Stomach (tissue), 8 donors: ENCODE measurements at regions not wholly inside any gene's neighbourhood (a gene's known extent, or its start where the extent isn't known, plus 50 kb on each side); places are given as distances from the start of the nearest gene placed in this dataset.

ENCODE experiments used
- DNase-seq, 2 donors: peaks; one replicate each; pipeline versions ENCODE4 v3.0.0 to v3.0.0-alpha.2; 2013 to 2019
- H3K27ac ChIP-seq, 5 donors: fragments of 200-600 bp in 4 of 5; sonication (generic) in 4 of 5; one replicate each; pipeline ENCODE4 v1.5.1; 2013 to 2019; ENCODE audit warnings: mild to moderate bottlenecking in 1 of 5, moderate library complexity in 1 of 5
- H3K27me3 ChIP-seq, 3 donors: fragments of 200-600 bp; sonication (generic); one replicate each; pipeline ENCODE4 v1.5.1; 2017 to 2019; ENCODE audit warnings: mixed run types in 1 of 3
- H3K36me3 ChIP-seq, 4 donors: fragments of 200-600 bp; sonication (generic); 1 replicate in 3 of 4; 2 replicates in 1 of 4; pipeline ENCODE4 v1.5.1; 2016 to 2019
- H3K4me1 ChIP-seq, 4 donors: fragments of 200-600 bp; sonication (generic); one replicate each; pipeline ENCODE4 v1.5.1; 2016 to 2019
- H3K4me3 ChIP-seq, 4 donors: fragments of 200-600 bp; sonication (generic) in 3 of 4; one replicate each; pipeline ENCODE4 v1.5.1; 2016 to 2019; ENCODE audit warnings: mild to moderate bottlenecking in 1 of 4
- H3K9me3 ChIP-seq, 4 donors: fragments of 200-600 bp; sonication (generic); one replicate each; pipeline ENCODE4 v1.5.1; 2016 to 2019
- CTCF ChIP-seq, 7 experiments: fragments of 450-650 bp in 4 of 7; fragments of 200-600 bp in 3 of 7; sonication (generic) in 3 of 7; IDR thresholded peaks; one replicate each; pipeline ENCODE4 v1.5.1; 2016 to 2019; ENCODE audit warnings: antibody characterized with exemption in 7 of 7, control low read depth in 2 of 7, mild to moderate bottlenecking in 1 of 7
- EP300 ChIP-seq: sonication (generic); formaldehyde crosslinking; IDR thresholded peaks from one replicate; pipeline ENCODE4 v1.6.1; 2017; ENCODE audit warnings: antibody characterized with exemption
- POLR2A ChIP-seq, 4 donors: fragments of 450-650 bp; IDR thresholded peaks; one replicate each; pipeline ENCODE4 v1.6.1; 2016; ENCODE audit warnings: antibody characterized with exemption in 4 of 4, control low read depth in 2 of 4, mild to moderate bottlenecking in 1 of 4, moderate library complexity in 1 of 4
- POLR2AphosphoS5 ChIP-seq, 3 donors: sonication (generic); formaldehyde crosslinking; IDR thresholded peaks; one replicate each; pipeline ENCODE4 v1.6.1; 2016; ENCODE audit warnings: antibody characterized with exemption in 3 of 3
- WGBS, 5 donors: extraction: QIAGEN DNeasy Blood & Tissue Kit in 3 of 5; methylation state at CpG; one replicate each; pipeline versions ENCODE4 v1.1.5 to v1.1.7; 2013 to 2018; 5-methylcytosine and 5-hydroxymethylcytosine counted together
- intact Hi-C: fragments of 100-400 bp; cut with DNase I; formaldehyde crosslinking; loops from one replicate; pipeline ENCODE4 v1.15.1; 2023; ENCODE audit warnings: low total_unique reads
- donor health status: healthy with polysubstance abuse.
- donor health status: Bipolar disorder and iron deficiency.
- donor health status: healthy.

GRCh38 chr12:111204788-111205241, 164.1 kb downstream of the PHETA1 start:
- H3K27me3 ChIP-seq, result peaks cover 0 to 63% (median 26%) of the 10 kb centered on the region in 3 donors
- intact Hi-C loops, result no loop called here
- H3K4me1 ChIP-seq, result no peaks in the 10 kb centered on the region
- no peak overlapping the region for H3K4me3 ChIP-seq
- DNase-seq, result peak in 1 of 2 donors; percentile 12
- H3K36me3 ChIP-seq, result no peaks in the 10 kb centered on the region
- H3K27ac ChIP-seq, result no peak overlapping the region
- WGBS, 5 donors, result 34 to 53% (median 51%) methylated on average over 15 of the region's 15 CpGs
- TF ChIP-seq POLR2AphosphoS5 (IDR thresholded peaks at IDR 0.05) (no peak), EP300 (no peak), POLR2A (IDR thresholded peaks at IDR 0.05) (no peak), CTCF (IDR thresholded peaks at IDR 0.05) (no peak)
- no peaks in the 10 kb centered on the region for H3K9me3 ChIP-seq

GRCh38 chr12:111203969-111204368, 164.9 kb downstream of the PHETA1 start:
- WGBS, 5 donors, result 34 to 65% (median 40%) methylated on average over 1 to 2 of the region's 2 CpGs
- H3K27ac ChIP-seq, result no peak overlapping the region
- H3K36me3 ChIP-seq, result no peaks in the 10 kb centered on the region
- H3K9me3 ChIP-seq, result no peaks in the 10 kb centered on the region
- H3K4me3 ChIP-seq, result no peak overlapping the region
- H3K27me3 ChIP-seq, result peaks cover 0 to 57% (median 26%) of the 10 kb centered on the region in 3 donors
- intact Hi-C loops, result no loop called here
- H3K4me1 ChIP-seq, result no peaks in the 10 kb centered on the region
- DNase-seq, result no peak
- TF ChIP-seq POLR2A (IDR thresholded peaks at IDR 0.05) (no peak), CTCF (IDR thresholded peaks at IDR 0.05) (no peak), EP300 (no peak), POLR2AphosphoS5 (IDR thresholded peaks at IDR 0.05) (no peak)

- Histone ChIP-seq H3K27me3 (peaks cover 0 to 57% (median 26%) of the 10 kb centered on the region in 3 donors), H3K9me3 (no peaks in the 10 kb centered on the region), H3K4me3 (no peak overlapping the region), H3K4me1 (no peaks in the 10 kb centered on the region), H3K36me3 (no peaks in the 10 kb centered on the region), H3K27ac (no peak overlapping the region)
- WGBS, 5 donors, result 73 to 92% (median 82%) methylated on average over 4 of the region's 4 CpGs
- DNase-seq, result no peak
- TF ChIP-seq POLR2A (IDR thresholded peaks at IDR 0.05) (no peak), CTCF (IDR thresholded peaks at IDR 0.05) (no peak), EP300 (no peak), POLR2AphosphoS5 (IDR thresholded peaks at IDR 0.05) (no peak)
- intact Hi-C loops, result no loop called here
Observed at GRCh38 chr12:111203446-111203845, 165.4 kb downstream of the PHETA1 start.

- 55 to 69% (median 61%) methylated on average over 17 of the region's 17 CpGs for WGBS, 5 donors
Observed at GRCh38 chr12:111202237-111202915, 166.5 kb downstream of the PHETA1 start.

More at GRCh38 chr12:111202237-111202915, 166.5 kb downstream of the PHETA1 start:
- no peak overlapping the region for H3K27ac ChIP-seq
- intact Hi-C loops, result no loop called here
- no peaks in the 10 kb centered on the region for H3K36me3 ChIP-seq
- H3K9me3 ChIP-seq, result no peaks in the 10 kb centered on the region
- TF ChIP-seq CTCF (IDR thresholded peaks at IDR 0.05) (no peak), EP300 (no peak), POLR2A (IDR thresholded peaks at IDR 0.05) (no peak), POLR2AphosphoS5 (IDR thresholded peaks at IDR 0.05) (no peak)
- no peak overlapping the region for H3K4me3 ChIP-seq
- DNase-seq, result no peak
- H3K4me1 ChIP-seq, result no peaks in the 10 kb centered on the region
- peaks cover 0 to 57% (median 26%) of the 10 kb centered on the region in 3 donors for H3K27me3 ChIP-seq
